ENCODE measurements at regions not wholly inside any gene's neighbourhood (a gene's known extent, or its start where the extent isn't known, plus 50 kb on each side); places are given as distances from the start of the nearest gene placed in this dataset.

- no peak for DNase-seq
Measured at GRCh38 chr18:25805939-25806338, 284.5 kb downstream of the SS18 start.

- DNase-seq, result no peak
Measured at GRCh38 chr18:25805323-25805722, 285.1 kb downstream of the SS18 start.

- DNase-seq, result no peak
Measured at GRCh38 chr18:25799231-25799630, 291.2 kb downstream of the SS18 start.

DNA sequence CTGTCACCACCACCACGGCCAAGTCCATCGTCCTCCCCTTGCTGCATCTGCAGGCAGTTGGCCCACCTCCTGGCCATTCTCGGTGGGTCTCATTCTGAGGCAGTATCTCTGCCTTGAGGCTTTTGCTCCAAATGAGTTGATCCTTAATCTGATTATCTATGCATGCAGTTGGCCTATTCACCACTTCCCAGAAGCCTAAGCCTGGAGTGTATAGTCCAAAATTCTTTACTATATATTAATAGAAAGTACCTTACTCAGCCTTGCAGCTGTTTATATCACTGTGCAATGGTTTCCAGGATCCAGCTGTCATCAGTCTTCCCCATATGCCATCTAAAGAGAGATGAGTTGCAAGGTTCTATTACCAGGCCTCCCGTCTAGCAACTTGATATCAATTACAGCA is 292.4 kb downstream of the SS18 start:
- DNase-seq, result no peak

DNA sequence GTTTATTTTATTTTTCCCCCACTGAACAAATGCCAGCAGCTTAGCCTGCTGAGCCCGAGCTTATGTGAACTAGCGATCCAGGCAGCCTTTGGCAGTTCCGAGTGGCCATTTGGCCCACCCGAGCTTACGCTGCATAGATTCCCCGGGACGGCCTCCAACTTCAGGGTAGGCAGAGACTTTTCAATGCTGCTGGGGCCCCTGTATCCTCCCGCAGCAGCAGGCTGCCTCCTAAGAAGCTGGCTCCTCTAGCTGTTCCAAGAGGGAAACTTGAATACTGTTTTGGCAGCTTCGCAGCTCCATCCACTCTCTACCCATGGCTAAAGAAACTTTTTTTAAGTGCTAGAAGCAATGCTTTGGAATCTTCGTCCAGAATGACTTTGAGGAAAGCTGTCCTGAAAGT is 295.2 kb downstream of the SS18 start:
- no peak for DNase-seq

DNA sequence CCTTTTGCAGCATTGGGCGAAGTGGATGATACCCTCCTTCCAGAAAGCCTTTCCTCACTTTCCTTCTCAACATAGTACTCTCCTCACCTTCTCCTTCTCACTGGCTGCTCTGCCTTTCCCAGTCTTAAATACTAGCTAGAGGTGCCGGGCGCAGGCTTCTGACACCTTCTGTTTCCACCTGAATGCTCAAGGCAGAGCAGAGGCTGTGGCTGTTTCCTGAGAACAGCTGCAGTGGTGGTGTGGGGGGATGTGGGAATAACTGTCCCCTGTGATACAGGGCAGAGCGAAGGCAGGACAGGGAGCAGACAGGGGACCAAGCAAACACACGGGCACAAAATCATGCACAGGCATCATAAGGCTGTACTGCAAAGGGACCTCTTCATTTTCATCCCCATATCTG is 303.1 kb downstream of the SS18 start:
- DNase-seq, result no peak

DNA sequence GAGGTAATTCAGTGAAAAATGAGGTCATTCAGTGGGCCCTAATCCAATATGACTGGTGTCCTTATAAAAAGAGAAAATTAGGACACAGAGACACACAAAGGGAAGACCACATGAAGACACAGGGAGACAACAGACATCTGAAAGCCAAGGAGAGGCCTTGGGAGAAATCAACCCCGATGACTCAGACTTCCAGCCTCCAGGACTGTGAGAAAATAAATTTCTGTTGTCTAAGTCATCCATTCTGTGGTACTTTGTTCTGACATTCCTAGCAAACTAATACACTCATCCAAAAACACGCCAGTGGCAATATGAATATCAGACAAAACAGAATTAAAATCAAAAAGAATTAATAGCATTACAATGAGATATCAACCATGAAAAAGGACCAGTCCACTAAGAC is 303.7 kb downstream of the SS18 start:
- DNase-seq, result no peak

GRCh38 chr18:25780105-25780504 is 310.3 kb downstream of the SS18 start:
- no peak for DNase-seq

GRCh38 chr18:25771796-25772195 is 318.6 kb downstream of the SS18 start:
- no peak for DNase-seq

DNA sequence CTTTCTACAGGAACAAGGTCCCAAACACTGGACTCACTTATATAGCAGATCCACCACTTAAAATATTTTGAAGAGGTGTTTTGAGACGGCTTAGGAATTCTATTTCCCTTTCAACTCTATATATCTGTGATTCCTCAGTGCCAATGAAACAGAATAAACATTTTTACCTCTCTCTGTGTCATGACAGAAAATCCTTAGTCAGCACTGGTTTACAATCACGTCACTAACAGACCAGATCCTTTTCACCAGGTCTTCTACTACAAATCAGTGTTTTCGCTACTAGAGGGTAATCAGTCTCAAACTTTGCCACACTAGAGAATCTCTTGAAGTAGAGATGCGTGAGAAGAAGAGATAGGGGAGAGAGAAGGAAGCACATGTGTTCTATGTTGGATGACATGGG is 325.6 kb downstream of the SS18 start:
- no peak for DNase-seq

DNA sequence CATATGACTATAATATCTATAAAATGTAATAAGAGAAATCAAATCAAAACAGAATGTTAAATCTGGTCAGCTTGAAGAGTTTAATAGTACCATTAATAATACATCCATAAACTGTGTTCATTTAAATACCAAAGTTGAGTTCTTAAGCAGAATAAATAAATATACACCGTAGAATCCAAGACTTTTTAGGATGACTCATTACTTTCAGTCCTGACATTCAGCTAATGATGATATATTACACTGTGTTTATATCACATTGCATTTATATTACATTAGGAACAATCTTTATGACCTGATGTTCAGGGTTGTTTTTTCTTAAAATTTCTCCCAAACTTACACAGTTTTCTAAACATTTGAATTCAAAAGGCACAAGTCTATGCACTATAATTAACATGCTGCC is 331.3 kb downstream of the SS18 start:
- DNase-seq, result no peak

DNA sequence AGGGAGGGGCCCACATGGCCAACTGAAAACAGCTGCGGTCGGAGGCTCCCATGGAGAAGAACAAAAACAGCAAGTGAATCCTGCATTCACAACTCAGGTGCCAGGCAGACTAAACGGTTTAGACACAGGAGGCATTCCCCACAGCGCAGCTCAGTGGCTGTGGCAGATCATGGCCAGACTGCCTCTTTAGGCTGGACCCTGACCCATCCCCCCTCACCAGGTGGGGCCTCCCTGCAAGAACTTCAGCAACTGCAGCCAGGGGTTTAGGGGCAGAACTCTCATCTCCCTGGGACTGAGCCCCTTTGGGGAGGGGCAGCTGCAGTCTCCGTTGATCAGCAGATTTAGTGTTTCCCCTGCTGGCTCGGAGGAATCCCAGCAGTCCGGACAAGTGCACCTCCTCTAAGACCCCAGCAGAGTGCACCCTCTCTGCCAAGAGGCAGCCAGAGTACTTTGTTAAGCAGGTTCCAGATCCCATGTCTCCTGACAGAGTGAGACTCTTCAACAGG is 346.7 kb downstream of the SS18 start:
- no peak for DNase-seq

GRCh38 chr18:25739376-25739775 is 351.0 kb downstream of the SS18 start:
- DNase-seq, result no peak

DNA sequence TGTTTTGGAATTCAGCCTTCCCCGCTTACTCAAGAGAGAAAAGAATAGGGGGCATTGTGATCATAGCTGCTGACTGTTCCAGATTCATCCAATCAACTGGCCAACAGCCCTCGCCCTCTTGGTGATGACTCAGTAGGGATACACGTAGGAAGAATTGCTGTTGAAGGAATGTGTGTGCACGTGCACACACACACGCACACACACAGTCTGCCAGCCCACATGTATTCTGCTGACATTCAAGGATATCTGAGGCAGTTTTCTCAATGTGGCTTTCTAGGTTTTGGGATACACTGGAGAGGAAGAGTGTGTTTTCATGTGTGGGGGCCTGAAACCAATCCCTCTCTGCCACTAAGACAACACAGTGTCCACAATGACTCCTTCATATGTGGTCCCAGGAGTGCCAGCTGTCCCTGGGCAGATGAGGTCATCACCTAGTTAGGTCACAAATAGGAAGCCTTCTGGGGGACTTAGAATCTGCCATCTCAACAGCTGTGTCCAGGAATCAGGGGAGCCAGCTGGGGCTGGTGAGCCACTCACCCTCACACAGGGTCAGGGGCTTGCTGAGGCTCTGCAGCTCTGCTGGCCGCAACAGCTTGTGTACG is 352.6 kb downstream of the SS18 start:
- no peak for DNase-seq

DNA sequence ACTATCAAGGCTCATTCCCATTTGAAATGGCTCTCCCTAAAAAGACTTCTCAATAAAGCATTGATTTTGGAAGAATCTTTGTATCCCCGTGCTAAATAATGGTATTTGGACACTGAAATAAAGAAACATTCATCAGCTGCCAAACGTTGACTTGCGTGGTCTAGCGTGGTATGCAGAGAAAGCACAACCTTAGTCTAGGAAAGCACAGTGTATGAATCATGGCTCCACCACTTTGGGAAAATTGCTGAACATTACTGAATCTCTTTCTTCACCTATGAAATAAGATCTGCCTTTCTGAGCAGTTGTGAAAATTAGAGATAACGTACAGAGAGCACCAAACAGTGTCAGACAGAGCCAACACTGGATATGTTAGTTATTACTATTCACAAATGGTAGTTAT is 353.9 kb downstream of the SS18 start:
- DNase-seq, result no peak

GRCh38 chr18:25735459-25735858 is 355.0 kb downstream of the SS18 start:
- no peak for DNase-seq

GRCh38 chr18:25734336-25734735 is 356.1 kb downstream of the SS18 start:
- DNase-seq, result no peak

- DNase-seq, result no peak
Measured at GRCh38 chr18:25732862-25733261, 357.6 kb downstream of the SS18 start.

DNA sequence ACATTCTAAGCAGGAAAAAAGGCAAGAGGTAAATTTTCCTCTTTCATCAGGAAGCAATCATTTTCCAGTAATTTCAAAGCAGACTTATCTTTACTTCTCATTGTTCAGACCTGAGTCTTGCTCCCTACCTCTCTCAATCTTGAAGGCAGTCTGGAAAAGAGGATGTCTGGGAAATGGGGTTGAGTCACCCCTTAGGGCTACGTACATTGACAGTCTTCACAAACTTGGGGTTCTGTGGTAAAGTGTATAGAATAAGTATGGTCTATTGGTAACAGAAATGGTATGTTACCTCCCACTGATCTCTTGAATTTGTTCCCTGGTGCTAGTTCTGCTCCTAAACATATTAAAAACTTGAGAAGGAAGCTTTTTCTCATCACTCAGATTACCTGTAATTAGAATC is 361.3 kb downstream of the SS18 start:
- no peak for DNase-seq

DNA sequence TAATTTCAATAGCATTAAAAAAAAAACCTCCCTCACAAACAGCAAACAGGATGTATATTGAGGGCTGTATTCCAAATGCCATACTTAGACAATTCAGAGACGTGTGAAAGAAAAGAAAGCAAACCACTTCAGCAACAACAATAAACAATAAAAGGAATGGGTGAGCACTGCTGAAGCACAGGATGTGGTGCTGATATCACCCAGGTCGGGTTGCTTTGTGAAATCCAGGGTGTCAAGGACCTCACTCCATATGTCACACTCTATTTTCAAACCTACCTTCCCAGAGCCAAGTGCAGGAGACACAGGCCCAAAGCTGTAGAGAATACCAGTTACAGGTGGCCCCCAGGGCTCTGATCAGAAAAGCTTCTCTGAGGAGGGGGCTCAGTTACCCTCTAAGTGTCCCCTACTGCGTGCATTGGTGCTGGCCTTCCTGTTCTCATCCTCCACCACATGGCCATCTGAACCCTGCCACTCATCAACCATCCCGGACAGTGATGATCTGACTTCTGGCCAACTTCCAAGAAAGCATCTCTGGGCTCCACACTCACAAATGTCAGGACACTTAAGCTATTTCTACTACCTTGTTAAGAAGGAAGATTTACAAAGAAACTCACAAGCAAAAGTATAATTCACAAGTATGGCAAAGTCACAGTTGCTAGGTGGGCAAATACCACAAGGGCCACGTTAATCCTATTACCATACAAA is 363.0 kb downstream of the SS18 start:
- DNase-seq, result no peak

DNA sequence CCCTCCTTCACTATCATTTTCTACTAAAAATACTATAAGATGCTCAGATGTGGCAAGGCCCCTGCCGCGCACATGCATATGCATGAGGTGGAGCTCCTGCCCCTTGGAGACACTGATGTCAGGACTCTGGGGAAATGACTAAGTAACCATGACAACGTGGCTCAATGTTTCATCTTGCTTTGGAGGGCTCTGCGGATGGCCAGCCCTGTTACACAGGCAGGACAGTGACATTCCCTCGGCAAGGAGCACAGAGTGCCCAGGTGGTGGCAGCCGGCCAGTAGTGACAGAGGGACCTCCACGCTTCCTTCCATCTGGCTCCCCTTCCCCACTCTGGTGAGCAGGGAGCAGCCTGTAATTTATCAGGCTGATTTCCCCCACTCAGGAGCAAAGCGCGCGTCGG is 364.1 kb downstream of the SS18 start:
- no peak for DNase-seq

DNA sequence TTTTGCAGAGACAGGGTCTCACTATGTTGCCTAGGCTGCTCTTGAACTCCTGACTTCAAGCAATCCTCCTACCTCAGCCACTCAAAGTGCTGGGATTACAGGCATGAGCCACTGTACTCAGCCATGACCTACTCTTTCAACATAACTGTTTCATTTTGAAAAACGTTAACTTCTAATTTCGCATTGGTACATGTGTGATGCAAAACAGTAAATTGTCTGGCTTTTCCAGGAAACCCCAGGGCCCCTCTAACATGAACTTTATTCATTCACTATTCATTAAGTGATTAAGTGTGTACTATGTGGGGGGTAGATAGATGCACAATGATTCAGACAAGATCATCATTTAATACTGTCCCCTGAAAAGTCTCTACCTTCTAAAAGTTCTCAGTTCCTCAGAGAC is 364.9 kb downstream of the SS18 start:
- DNase-seq, result no peak

GRCh38 chr18:25724997-25725396 is 365.4 kb downstream of the SS18 start:
- DNase-seq, result no peak

- no peak for DNase-seq
Measured at GRCh38 chr18:25724121-25724520, 366.3 kb downstream of the SS18 start.

DNA sequence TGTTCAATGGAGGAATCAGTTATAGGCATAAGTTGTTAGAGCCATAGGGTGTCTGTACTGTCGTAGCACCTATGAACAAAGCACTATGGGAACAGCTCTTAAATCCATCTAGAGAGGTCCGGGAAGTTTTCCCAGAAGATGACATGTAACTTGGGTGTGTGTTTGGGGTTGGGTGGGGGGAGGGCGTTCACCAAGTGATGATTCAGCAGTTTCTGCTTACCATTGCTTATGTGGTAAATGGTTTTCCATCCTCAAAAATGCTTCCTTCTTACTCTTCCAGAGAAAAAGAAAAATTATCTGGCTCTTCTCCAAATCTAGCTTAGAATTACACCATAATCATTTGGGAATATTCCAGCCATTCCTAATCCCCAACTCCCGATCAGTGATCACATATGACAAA is 361.1 kb upstream of the ZNF521 start:
- DNase-seq, result no peak
